HG03045 (cell line): ENCODE measurements at regions not wholly inside any gene's neighbourhood (a gene's known extent, or its start where the extent isn't known, plus 50 kb on each side); places are given as distances from the start of the nearest gene placed in this dataset.
"Not testable (repeated sequence)": the region's sequence is repeated elsewhere in the genome, so short reads cannot be mapped to it uniquely, and the experiment has no call there.

Experiments used
- ATAC-seq: cut with Tn5 transposase; IDR thresholded peaks from one replicate; pipeline ENCODE4 v1.9.1; 2021; ENCODE audit warnings: mild to moderate bottlenecking, moderate library complexity; ENCODE audit not compliant: unreplicated experiment

DNA sequence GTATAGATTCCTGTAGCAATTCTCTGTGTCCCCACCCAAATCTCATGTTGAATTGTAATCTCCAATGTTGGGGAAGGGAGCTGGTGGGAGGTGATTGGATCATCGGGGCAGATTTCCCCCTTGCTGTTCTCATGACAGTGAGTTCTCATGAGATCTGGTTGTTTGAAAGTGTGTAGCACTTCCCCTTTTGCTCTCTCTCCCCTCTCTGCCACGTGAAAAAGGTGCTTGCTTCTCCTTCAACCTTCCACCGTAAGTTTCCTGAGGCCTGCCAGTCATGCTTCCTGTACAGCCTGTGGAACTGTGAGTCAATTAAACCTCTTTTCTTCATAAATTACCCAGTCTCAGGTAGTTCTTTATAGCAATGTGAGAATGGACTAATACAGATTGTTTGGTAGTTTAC, 175.3 kb upstream of the ACO1 start:
- not testable (repeated sequence) for ATAC-seq

- ATAC-seq = peak; percentile 96
These were observed 166.2 kb upstream of the ACO1 start for GRCh38 chr9:32218100-32218767.

GRCh38 chr9:32220750-32221149, 163.7 kb upstream of the ACO1 start:
- ATAC-seq = no peak

GRCh38 chr9:32234451-32234850, 150.0 kb upstream of the ACO1 start:
- ATAC-seq = no peak

DNA sequence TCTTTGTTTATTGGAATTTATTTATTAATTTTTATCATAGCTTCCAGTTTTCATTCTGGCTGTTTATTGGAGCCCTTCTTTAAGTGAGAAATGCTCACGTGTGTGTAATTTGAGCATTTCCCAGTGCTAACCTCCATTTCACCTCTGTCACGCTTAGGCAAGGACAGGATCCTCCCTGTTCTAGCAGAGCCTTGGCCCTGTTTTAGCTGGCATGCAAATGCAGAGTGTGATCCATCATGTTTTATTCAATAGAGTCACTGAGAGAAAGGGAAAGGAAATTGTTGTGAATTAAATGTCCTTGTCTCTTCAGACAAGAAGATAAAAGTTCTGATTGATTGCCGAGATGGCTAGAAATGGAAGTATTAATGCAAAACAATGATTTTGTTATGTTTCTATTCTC, 137.3 kb upstream of the ACO1 start:
- no peak for ATAC-seq

DNA sequence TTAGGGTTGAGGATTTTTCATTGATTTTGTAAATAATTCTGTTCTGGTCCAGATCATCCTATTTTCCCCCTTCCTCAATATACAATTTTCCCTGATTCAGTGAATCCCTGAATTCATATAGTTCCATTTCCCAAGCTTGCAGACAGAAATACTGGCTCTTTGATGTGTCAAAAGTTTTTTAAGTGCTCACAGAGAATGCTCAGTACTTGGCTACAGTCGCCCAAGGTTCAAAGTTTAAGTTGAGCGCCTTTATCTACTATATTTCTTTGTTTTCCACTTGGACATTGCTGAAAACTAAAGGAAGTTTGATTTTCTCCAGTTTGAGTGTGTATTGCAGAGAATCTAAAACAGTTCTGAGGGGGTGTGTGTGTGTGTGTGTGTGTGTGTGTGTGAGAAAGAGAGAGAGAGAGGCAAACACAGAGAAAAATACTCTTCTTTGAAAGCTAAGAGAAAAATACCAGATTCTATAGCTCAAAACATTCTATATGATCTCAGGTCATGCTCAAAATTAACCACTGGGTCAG, 136.2 kb upstream of the ACO1 start:
- ATAC-seq = no peak

DNA sequence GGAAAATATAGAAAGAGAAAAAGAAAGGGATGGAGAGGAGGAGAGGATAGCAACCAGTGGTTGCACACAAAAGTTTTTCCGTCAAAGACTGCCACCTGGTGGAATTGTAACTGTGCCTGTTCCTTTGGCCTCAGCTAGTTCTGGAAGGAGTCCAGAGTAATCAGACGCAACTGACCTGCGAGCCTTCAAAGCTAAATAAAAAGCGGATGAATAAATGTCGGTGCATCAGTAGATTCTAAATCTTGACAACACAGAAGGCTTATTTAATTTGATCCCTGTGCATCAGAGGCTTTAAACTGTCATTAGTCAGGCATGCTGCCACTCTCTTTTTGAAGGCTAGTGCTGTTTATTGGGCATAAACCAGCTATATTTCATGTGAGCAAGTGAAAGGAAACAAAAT, 132.9 kb upstream of the ACO1 start:
- no peak for ATAC-seq

DNA sequence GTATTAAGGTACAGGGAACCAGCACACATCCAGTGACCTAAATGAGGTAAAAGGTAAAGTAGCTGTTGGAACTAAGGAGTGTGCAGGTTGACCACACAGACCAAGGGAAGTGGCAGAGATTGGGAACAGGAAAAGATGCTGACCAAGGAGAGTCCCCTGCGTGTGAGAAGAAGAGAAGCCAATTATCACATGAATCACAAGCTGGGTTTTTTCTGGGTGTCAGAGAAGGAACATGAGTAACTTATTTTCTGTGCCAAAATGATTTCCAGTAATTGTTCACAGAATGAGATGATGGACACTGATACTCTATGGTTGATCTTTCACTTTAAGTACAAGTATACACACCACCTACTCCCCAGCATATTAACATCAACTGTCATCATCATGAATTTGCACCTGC, 130.7 kb upstream of the ACO1 start:
- no peak for ATAC-seq

DNA sequence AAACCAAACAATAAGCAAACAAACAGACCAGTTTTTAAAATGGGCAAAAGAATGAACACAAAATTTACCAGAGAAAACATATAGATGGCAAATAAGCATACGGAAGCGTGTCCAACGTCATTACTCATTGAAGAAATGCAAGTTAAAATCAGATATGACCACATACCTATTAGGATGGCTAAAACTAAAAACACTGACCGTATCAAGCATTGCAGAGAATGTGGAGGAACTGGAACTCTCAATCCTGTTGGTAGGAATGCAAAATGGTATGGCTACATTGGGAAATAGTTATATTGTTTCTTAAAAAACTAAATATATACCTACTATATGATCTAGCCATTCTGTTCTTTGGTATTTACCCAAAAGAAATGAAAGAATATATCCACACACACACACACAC, 129.4 kb upstream of the ACO1 start:
- ATAC-seq = no peak

- no peak for ATAC-seq
These were observed 126.0 kb upstream of the ACO1 start for GRCh38 chr9:32258482-32258881.

DNA sequence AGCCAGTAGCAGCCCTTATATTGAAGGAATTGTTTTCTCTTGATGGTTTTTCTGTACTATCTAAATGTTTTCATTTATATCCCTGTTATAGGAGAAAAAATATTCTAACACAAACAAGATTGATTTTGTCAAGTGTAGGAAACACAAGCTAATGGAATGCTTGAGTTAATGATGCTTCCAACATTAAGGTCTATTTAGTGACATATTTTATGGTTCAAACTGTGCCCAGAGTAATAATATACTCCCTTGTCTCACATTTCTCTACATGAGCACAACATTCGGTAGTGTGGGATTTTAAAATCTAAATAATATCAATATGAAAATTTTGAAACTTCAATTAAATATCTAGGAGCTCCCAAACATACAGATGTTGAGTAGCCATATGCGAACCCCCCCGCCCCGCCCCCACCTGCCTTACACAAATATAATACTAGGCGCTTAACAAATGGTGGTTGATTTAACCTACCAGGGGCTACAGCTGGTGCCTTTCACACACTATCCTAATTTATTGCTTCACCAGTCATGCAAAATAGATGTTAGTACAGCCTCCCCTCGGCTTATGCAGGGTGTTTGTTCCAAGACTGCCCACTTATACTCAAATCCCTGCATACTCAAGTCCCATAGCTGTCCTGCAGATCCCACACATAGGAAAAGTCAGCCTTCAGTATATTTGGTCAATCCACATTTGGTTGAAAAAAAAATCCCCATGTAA, 124.1 kb upstream of the ACO1 start:
- ATAC-seq = no peak

- no peak for ATAC-seq
These were observed 120.1 kb upstream of the ACO1 start for GRCh38 chr9:32264170-32264864.

GRCh38 chr9:32265037-32265436, 119.4 kb upstream of the ACO1 start:
- no peak for ATAC-seq

GRCh38 chr9:32278991-32279390, 105.5 kb upstream of the ACO1 start:
- ATAC-seq = no peak

- ATAC-seq = no peak
These were observed 94.7 kb upstream of the ACO1 start for GRCh38 chr9:32289756-32290155.

GRCh38 chr9:32291370-32291769, 93.1 kb upstream of the ACO1 start:
- ATAC-seq = no peak

- ATAC-seq = no peak
These were observed 91.8 kb upstream of the ACO1 start for GRCh38 chr9:32292611-32293010.

- no peak for ATAC-seq
These were observed 91.4 kb upstream of the ACO1 start for GRCh38 chr9:32293091-32293490.

GRCh38 chr9:32294106-32294505, 90.3 kb upstream of the ACO1 start:
- no peak for ATAC-seq

- ATAC-seq = no peak
These were observed 84.1 kb upstream of the ACO1 start for GRCh38 chr9:32300373-32300772.

GRCh38 chr9:32304495-32304894, 79.9 kb upstream of the ACO1 start:
- ATAC-seq = no peak

GRCh38 chr9:32306006-32306405, 78.4 kb upstream of the ACO1 start:
- ATAC-seq = no peak
